ENCODE measurements at regions not wholly inside any gene's neighbourhood (a gene's known extent, or its start where the extent isn't known, plus 50 kb on each side); places are given as distances from the start of the nearest gene placed in this dataset.

DNA sequence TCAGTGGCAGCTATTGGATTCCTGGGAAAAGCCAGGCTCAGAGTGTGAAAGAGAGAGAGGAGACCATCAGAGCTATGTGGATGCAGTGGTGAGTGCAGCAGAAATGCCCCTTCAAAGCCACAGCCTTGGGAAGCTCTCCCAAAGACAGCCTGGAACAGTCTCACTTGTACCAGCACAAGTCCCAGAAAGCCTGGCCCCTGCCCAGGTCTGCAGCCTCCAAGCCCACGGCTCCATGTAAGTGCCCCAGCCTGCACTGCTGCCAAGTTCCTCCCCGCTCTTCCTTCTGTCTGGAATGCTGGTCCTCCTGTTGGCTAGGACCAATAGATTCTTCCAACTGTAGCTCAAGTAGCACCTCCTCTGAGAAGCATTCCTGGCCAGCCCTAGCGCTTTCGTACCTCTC is 539.7 kb downstream of the MIAT start:
- Histone ChIP-seq H3K27ac (ENCODE audit: control insufficient read depth, insufficient read depth, low read length) (no peak overlapping the region), H3K36me3 (ENCODE audit: control insufficient read depth in 2 of 2, extremely low read depth in 1 of 2, insufficient read depth in 2 of 2, low read length in 2 of 2) (no peaks in the 10 kb centered on the region)
- no peak for FAIRE-seq

DNA sequence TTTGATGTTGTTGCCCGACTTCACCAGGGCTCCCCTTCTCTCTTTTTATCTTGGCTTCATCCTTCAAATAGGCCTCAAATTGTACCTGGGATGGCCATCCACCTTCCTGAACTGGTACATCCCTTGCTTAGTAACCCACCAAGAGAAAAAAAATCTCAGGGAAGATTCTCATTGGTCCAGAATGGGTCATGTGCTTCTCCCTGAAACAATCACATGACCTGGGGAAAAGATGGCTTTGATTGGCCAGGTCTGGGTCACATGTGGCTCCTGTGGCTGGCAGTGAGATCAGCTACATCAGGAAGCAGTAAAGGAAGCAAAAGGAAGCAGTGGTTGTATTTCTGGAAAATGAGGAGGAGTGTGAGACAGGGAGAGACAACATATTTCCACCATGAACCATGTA is 540.2 kb downstream of the MIAT start:
- H3K4me3 ChIP-seq (ENCODE audit: control insufficient read depth in 2 of 3, extremely low read depth in 1 of 3, insufficient read depth in 2 of 3, low read depth in 1 of 3, low read length in 3 of 3): no peak overlapping the region
- no peaks in the 10 kb centered on the region for H3K9me3 ChIP-seq (ENCODE audit: control insufficient read depth, low read depth, low read length)
- no peaks in the 10 kb centered on the region for H3K36me3 ChIP-seq (ENCODE audit: control insufficient read depth in 2 of 2, extremely low read depth in 1 of 2, insufficient read depth in 2 of 2, low read length in 2 of 2)
- H3K9me1 ChIP-seq (ENCODE audit: control insufficient read depth, extremely low read depth, insufficient read depth, low read length): no peaks in the 10 kb centered on the region
- H3K4me2 ChIP-seq (ENCODE audit: control insufficient read depth, extremely low read depth, insufficient read depth, low read depth, low read length): no peak overlapping the region
- no peak overlapping the region for H3K27ac ChIP-seq (ENCODE audit: control insufficient read depth, insufficient read depth, low read length)
- H3K27me3 ChIP-seq (ENCODE audit: control insufficient read depth, extremely low read depth, insufficient read depth, low read length): no peaks in the 10 kb centered on the region
- H3K4me1 ChIP-seq (ENCODE audit: control insufficient read depth, extremely low read depth, insufficient read depth, low read length): peaks cover 18% of the 10 kb centered on the region
- DNase-seq (ENCODE audit: low read depth, low spot score) (no peak), FAIRE-seq (no peak)
- H2AFZ ChIP-seq (ENCODE audit: control insufficient read depth, low read length): no peak overlapping the region
- dilution Hi-C loops (cut with MboI; ENCODE audit: extremely low pct_ligation_motif_present, low sequenced_read_pairs): no loop called here
- H4K20me1 ChIP-seq (ENCODE audit: control insufficient read depth, extremely low read depth, insufficient read depth, low read length): no peaks in the 10 kb centered on the region
- TF ChIP-seq EZH2 (IDR thresholded peaks at IDR 0.05; ENCODE audit: low read length): no peak
- TF ChIP-seq, protein P1, sequence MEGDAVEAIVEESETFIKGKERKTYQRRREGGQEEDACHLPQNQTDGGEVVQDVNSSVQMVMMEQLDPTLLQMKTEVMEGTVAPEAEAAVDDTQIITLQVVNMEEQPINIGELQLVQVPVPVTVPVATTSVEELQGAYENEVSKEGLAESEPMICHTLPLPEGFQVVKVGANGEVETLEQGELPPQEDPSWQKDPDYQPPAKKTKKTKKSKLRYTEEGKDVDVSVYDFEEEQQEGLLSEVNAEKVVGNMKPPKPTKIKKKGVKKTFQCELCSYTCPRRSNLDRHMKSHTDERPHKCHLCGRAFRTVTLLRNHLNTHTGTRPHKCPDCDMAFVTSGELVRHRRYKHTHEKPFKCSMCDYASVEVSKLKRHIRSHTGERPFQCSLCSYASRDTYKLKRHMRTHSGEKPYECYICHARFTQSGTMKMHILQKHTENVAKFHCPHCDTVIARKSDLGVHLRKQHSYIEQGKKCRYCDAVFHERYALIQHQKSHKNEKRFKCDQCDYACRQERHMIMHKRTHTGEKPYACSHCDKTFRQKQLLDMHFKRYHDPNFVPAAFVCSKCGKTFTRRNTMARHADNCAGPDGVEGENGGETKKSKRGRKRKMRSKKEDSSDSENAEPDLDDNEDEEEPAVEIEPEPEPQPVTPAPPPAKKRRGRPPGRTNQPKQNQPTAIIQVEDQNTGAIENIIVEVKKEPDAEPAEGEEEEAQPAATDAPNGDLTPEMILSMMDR (optimal IDR thresholded peaks at IDR 0.05 in 1 of 3, IDR thresholded peaks at IDR 0.05 in 1 of 3, conservative IDR thresholded peaks at IDR 0.05 in 1 of 3; ENCODE audit: extremely low read depth in 1 of 3, insufficient read depth in 2 of 3, low read length in 3 of 3): no peak
- H3K9ac ChIP-seq (ENCODE audit: control insufficient read depth, extremely low read depth, insufficient read depth, low read length): no peak overlapping the region
- no peaks in the 10 kb centered on the region for H3K79me2 ChIP-seq (ENCODE audit: control insufficient read depth, insufficient read depth, low read length)

More for the DNA sequence above, 539.7 kb downstream of the MIAT start:
- Histone ChIP-seq H3K79me2 (ENCODE audit: control insufficient read depth, insufficient read depth, low read length) (no peaks in the 10 kb centered on the region), H2AFZ (ENCODE audit: control insufficient read depth, low read length) (no peak overlapping the region), H3K4me1 (ENCODE audit: control insufficient read depth, extremely low read depth, insufficient read depth, low read length) (peaks cover 13% of the 10 kb centered on the region), H4K20me1 (ENCODE audit: control insufficient read depth, extremely low read depth, insufficient read depth, low read length) (no peaks in the 10 kb centered on the region), H3K9me3 (ENCODE audit: control insufficient read depth, low read depth, low read length) (no peaks in the 10 kb centered on the region), H3K4me2 (ENCODE audit: control insufficient read depth, extremely low read depth, insufficient read depth, low read depth, low read length) (no peak overlapping the region), H3K4me3 (ENCODE audit: control insufficient read depth in 2 of 3, extremely low read depth in 1 of 3, insufficient read depth in 2 of 3, low read depth in 1 of 3, low read length in 3 of 3) (no peak overlapping the region), H3K9me1 (ENCODE audit: control insufficient read depth, extremely low read depth, insufficient read depth, low read length) (no peaks in the 10 kb centered on the region), H3K9ac (ENCODE audit: control insufficient read depth, extremely low read depth, insufficient read depth, low read length) (no peak overlapping the region), H3K27me3 (ENCODE audit: control insufficient read depth, extremely low read depth, insufficient read depth, low read length) (no peaks in the 10 kb centered on the region)
- dilution Hi-C loops (cut with MboI; ENCODE audit: extremely low pct_ligation_motif_present, low sequenced_read_pairs): no loop called here
- DNase-seq (ENCODE audit: low read depth, low spot score): no peak
- no peak for TF ChIP-seq EZH2 (IDR thresholded peaks at IDR 0.05; ENCODE audit: low read length)
- TF ChIP-seq, protein P1 (optimal IDR thresholded peaks at IDR 0.05 in 1 of 3, IDR thresholded peaks at IDR 0.05 in 1 of 3, conservative IDR thresholded peaks at IDR 0.05 in 1 of 3; ENCODE audit: extremely low read depth in 1 of 3, insufficient read depth in 2 of 3, low read length in 3 of 3): no peak

Measured in keratinocyte (primary cell).